SK-N-SH (cell line): ENCODE measurements at regions not wholly inside any gene's neighbourhood (a gene's known extent, or its start where the extent isn't known, plus 50 kb on each side); places are given as distances from the start of the nearest gene placed in this dataset.
"Not testable (repeated sequence)": the region's sequence is repeated elsewhere in the genome, so short reads cannot be mapped to it uniquely, and the experiment has no call there.

Experiments
- TF ChIP-seq, protein P1 (sequence below): fragments of 150-350 bp; IDR thresholded peaks from 2 replicates; pipeline ENCODE4 v1.6.1; 2017; ENCODE audit warnings: antibody characterized with exemption, low read length, low read depth, borderline replicate concordance
- TF ChIP-seq, protein P2 (sequence below): fragments of 200-600 bp; sonication (generic); IDR thresholded peaks from 2 replicates; pipeline ENCODE4 v1.6.1; 2017; ENCODE audit warnings: antibody characterized with exemption, mild to moderate bottlenecking, moderate library complexity

DNA sequence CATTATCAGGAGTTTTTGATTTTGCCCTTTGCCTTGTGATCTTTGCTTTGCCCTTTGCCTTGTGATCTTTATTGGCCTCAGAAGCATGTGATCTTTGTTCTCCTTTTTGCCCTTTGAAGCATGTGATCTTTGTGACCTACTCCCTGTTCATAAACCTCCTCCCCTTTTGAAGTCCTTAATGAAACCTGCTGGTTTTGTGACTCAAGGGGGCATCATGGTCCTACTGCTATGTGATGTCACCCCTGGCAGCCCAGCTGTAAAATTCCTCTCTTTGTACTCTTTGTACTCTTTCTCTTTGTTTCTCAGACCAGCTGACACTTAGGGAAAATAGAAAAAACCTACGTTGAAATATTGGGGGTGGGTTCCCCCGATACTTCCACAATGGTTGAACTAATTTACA lies 356.1 kb upstream of the NRP1 start:
- TF ChIP-seq, protein P1, sequence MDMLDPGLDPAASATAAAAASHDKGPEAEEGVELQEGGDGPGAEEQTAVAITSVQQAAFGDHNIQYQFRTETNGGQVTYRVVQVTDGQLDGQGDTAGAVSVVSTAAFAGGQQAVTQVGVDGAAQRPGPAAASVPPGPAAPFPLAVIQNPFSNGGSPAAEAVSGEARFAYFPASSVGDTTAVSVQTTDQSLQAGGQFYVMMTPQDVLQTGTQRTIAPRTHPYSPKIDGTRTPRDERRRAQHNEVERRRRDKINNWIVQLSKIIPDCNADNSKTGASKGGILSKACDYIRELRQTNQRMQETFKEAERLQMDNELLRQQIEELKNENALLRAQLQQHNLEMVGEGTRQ: not testable (repeated sequence)
- TF ChIP-seq, protein P2, sequence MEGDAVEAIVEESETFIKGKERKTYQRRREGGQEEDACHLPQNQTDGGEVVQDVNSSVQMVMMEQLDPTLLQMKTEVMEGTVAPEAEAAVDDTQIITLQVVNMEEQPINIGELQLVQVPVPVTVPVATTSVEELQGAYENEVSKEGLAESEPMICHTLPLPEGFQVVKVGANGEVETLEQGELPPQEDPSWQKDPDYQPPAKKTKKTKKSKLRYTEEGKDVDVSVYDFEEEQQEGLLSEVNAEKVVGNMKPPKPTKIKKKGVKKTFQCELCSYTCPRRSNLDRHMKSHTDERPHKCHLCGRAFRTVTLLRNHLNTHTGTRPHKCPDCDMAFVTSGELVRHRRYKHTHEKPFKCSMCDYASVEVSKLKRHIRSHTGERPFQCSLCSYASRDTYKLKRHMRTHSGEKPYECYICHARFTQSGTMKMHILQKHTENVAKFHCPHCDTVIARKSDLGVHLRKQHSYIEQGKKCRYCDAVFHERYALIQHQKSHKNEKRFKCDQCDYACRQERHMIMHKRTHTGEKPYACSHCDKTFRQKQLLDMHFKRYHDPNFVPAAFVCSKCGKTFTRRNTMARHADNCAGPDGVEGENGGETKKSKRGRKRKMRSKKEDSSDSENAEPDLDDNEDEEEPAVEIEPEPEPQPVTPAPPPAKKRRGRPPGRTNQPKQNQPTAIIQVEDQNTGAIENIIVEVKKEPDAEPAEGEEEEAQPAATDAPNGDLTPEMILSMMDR: not testable (repeated sequence)
